Upper lobe of left lung (tissue), 4 donors: ENCODE measurements at regions not wholly inside any gene's neighbourhood (a gene's known extent, or its start where the extent isn't known, plus 50 kb on each side); places are given as distances from the start of the nearest gene placed in this dataset.

Experiments
- CTCF ChIP-seq, 6 experiments: fragments of 450-650 bp in 4 of 6; fragments of 200-600 bp in 2 of 6; sonication (generic) in 2 of 6; IDR thresholded peaks; one replicate each; pipeline ENCODE4 v1.5.1; 2016 to 2019; ENCODE audit warnings: antibody characterized with exemption in 6 of 6
- EP300 ChIP-seq, 4 donors: sonication (generic); formaldehyde crosslinking; IDR thresholded peaks; one replicate each; pipeline ENCODE4 v1.5.1; 2017; ENCODE audit warnings: antibody characterized with exemption in 4 of 4, control low read depth in 2 of 4
- POLR2A ChIP-seq, 4 donors: fragments of 450-650 bp; IDR thresholded peaks; one replicate each; pipeline ENCODE4 v1.5.1; 2016 to 2017; ENCODE audit warnings: antibody characterized with exemption in 4 of 4, mild to moderate bottlenecking in 2 of 4

GRCh38 chr16:63129411-63130125, 1093.3 kb upstream of the CDH8 start:
- TF ChIP-seq CTCF (IDR thresholded peaks at IDR 0.05) (no peak), POLR2A (IDR thresholded peaks at IDR 0.05) (no peak), EP300 (IDR thresholded peaks at IDR 0.05) (no peak)
